A673 (cell line): ENCODE measurements at regions not wholly inside any gene's neighbourhood (a gene's known extent, or its start where the extent isn't known, plus 50 kb on each side); places are given as distances from the start of the nearest gene placed in this dataset.

Source experiments
- CTCF ChIP-seq: fragments of 300-800, 200-600 bp; sonication (generic); conservative IDR thresholded peaks from 2 replicates; pipeline ENCODE4 v1.5.1; 2017; ENCODE audit warnings: low read depth, mild to moderate bottlenecking, antibody characterized with exemption, low read length, moderate library complexity, mixed read lengths
- EZH2 ChIP-seq: fragments of 200-600 bp; sonication (generic); IDR thresholded peaks from 2 replicates; pipeline ENCODE4 v1.6.1; 2017; ENCODE audit warnings: borderline replicate concordance, low read depth, mild to moderate bottlenecking, mixed read lengths, antibody characterized with exemption, low read length; ENCODE audit not compliant: poor library complexity, severe bottlenecking

DNA sequence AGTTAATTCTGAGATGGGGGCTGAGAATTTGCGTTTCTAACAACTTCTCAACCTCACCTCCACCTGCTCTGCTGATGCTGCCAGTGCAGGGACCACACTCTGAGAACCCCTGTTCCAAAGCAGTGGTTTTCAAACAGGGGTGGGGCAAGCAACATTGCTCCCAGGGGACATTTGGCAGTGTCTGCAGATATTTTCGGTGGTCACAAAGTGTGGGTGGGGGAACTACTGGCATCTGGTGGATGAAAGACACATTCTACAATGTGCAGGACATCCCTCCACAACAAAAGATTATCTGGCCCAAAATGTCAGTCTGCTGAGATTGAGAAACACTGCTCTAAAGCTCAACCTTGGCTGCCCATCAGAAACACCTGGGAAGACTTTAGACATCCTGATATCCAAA is 188.7 kb upstream of the SATB2 start:
- no peak for TF ChIP-seq CTCF
- no peak for TF ChIP-seq EZH2
